GM12865 (cell line): ENCODE measurements at regions not wholly inside any gene's neighbourhood (a gene's known extent, or its start where the extent isn't known, plus 50 kb on each side); places are given as distances from the start of the nearest gene placed in this dataset.

Source experiments
- DNase-seq: peaks from one replicate; pipeline ENCODE4 v3.0.0; 2010; ENCODE audit warnings: low read depth
- H3K4me3 ChIP-seq: 2 replicates; pipeline ENCODE4 v1.5.1; 2011; ENCODE audit warnings: mild to moderate bottlenecking, low read depth, low read length, control low read depth
- TF ChIP-seq, protein P1 (sequence below): IDR thresholded peaks from 2 replicates; pipeline ENCODE4 v1.5.1; 2011; ENCODE audit warnings: low read length, control low read depth, low read depth, inconsistent platforms; ENCODE audit not compliant: insufficient read depth; ENCODE audit errors: missing control alignments

DNA sequence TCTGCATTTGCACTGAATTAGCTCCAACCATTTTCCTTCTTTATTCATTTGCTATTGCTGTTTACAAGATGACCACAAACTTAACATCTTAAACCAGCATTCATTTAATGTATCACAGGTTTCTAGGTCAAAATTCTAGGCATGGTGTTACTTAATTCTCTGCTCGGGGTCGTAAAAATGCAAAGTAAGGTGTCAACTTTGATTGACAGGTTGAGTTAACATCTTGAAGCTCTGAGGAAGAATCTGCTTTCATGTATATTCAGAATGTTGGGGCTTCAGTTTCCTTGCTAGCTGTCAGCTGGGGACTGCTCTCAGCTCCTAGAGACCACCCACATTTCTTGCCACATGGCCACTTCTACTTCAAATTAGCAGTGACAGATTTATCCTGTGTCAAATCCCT lies 348.7 kb upstream of the GRIN3A start:
- no peak for DNase-seq
- TF ChIP-seq, protein P1, sequence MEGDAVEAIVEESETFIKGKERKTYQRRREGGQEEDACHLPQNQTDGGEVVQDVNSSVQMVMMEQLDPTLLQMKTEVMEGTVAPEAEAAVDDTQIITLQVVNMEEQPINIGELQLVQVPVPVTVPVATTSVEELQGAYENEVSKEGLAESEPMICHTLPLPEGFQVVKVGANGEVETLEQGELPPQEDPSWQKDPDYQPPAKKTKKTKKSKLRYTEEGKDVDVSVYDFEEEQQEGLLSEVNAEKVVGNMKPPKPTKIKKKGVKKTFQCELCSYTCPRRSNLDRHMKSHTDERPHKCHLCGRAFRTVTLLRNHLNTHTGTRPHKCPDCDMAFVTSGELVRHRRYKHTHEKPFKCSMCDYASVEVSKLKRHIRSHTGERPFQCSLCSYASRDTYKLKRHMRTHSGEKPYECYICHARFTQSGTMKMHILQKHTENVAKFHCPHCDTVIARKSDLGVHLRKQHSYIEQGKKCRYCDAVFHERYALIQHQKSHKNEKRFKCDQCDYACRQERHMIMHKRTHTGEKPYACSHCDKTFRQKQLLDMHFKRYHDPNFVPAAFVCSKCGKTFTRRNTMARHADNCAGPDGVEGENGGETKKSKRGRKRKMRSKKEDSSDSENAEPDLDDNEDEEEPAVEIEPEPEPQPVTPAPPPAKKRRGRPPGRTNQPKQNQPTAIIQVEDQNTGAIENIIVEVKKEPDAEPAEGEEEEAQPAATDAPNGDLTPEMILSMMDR, result no peak
- H3K4me3 ChIP-seq, result no peak overlapping the region

DNA sequence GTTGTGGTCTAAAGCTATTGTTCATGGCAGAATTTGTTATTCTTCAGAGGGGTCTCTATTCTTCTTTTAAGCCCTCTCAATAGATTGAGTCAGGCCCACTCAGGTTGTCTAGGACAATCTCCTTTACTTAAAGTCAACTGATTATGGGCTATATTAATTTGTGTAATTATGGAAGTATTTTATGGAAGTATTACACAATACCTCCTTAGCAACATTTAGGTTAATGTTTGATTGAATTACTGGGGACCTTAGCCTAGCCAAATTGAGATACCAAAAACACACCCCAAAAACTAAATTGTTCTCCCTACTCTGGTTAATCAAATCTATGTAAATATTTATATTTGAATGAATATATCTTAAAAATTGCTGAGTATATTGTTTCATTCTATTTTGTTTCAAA lies 347.1 kb upstream of the GRIN3A start:
- TF ChIP-seq, protein P1, result no peak
- H3K4me3 ChIP-seq, result no peak overlapping the region
- no peak for DNase-seq

DNA sequence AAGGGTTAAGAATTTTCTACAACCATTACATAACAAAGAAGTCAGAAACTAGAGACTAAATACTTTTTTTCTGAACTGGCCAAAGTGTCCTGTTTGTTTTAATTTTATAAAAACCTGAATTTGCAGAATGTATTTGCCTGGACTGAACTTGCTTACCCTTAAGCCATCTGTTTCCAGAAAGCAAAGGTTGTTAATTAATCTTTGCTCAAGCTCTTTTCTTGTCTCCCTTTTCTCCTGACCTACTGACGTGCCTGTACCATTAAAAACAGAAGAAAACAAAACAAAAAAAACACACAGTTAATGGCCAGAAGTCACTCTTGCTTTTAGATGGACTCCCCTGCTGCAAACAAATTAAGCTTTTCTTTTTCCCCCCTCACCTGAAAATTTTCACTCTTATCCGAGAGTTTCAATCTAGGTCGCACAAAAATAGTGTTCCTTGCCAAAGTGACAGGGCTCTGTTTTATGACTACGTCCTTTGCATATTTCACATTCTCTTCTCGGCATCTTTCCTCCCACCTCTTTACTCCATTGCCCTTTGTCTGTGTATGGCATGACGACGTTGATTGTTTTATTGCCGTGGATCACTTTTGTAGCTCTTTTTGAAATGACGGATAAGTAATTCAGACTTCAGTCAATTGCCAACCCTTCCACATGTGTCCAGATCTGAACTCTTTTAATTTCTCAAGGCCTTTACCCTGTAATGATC lies 333.8 kb upstream of the GRIN3A start:
- no peak for DNase-seq
- TF ChIP-seq, protein P1, result no peak
- no peak overlapping the region for H3K4me3 ChIP-seq

DNA sequence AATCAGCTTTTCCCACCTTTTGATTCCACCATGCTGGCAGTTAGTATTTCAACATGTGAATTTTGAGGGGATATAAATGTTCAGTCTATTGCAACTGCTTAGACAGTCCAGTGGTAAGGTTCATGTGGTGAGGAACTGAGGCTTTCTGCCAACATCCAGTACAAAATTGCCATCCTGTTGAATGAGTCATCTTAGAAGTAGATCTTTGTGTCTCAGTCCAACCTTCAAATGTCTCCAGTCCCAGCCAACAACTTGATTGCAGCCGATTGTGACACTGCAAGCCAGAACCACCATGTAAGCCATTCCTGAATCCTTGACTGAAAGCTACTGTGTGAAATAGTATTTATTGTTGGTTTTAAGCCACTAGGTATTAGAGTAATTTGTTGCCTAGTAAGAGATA lies 331.5 kb upstream of the GRIN3A start:
- TF ChIP-seq, protein P1, result no peak
- no peak for DNase-seq
- H3K4me3 ChIP-seq, result no peak overlapping the region

DNA sequence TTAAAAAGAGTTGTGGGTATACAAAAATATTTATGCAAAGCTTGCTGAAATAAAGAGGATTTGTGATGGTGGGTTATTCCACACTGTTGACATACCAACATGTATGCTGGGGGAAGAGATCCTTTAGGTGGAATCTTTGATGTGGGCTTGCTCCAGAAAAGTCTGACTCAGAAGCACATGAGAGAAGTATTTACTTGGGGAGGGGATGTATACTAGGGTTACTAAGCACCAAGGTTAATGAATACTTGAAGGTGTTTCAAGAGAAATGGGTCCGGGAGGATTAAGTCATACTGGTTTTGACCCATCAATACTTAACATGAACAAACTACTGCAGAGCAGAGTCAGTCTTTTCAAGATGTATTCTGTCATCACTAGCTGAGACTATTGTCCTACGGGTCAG lies 316.4 kb upstream of the GRIN3A start:
- TF ChIP-seq, protein P1, result no peak
- H3K4me3 ChIP-seq, result no peak overlapping the region
- no peak for DNase-seq

DNA sequence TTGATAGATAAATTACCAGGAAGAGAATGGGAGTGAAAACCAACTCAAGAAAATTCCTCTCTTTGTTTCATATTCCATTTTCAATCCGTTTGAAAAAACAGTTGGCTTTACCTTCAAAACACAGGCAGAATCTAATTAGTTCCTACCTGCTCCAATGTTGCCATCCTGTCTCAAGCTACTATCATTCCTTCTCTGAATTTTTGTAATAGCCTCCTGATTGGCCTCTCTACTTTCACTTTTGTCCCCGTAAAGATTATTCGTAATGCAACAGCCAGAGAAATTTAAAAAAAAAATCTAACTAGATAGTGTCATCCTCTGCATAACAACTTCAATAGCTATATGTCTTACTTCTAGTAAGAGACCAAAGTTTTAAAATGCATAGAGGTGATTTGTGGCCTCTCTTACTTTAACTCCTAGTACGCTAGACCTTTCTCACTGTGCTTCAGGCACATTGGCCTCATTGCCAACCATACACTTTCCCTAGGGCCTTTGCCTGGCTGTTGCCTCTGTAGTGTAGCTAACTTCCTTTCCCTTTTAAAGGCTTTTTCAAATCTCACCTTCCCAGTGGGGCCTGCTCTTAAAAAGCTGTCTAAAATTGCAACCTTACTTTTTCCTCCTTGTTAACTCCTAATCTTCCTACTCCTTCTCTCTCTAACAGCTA lies 311.3 kb upstream of the GRIN3A start:
- no peak for DNase-seq
- TF ChIP-seq, protein P1, result no peak

More for the DNA sequence above, 311.3 kb upstream of the GRIN3A start:
- peak overlapping the region; percentile 16; the same call in 1 of the 2 replicates for H3K4me3 ChIP-seq
